NT2/D1 (cell line): ENCODE measurements at regions not wholly inside any gene's neighbourhood (a gene's known extent, or its start where the extent isn't known, plus 50 kb on each side); places are given as distances from the start of the nearest gene placed in this dataset.

Source experiments
- YY1 ChIP-seq: IDR thresholded peaks from 2 replicates; pipeline ENCODE4 v1.6.1; 2011; ENCODE audit not compliant: insufficient read length, insufficient read depth
- ZNF274 ChIP-seq: IDR thresholded peaks from 2 replicates; pipeline ENCODE4 v1.6.1; 2011; ENCODE audit warnings: mild to moderate bottlenecking, low read depth, low read length

GRCh38 chr1:36570478-36571060 is 87.9 kb upstream of the CSF3R start:
- no peak for TF ChIP-seq ZNF274
- TF ChIP-seq YY1: no peak
